ENCODE measurements at regions not wholly inside any gene's neighbourhood (a gene's known extent, or its start where the extent isn't known, plus 50 kb on each side); places are given as distances from the start of the nearest gene placed in this dataset.

DNA sequence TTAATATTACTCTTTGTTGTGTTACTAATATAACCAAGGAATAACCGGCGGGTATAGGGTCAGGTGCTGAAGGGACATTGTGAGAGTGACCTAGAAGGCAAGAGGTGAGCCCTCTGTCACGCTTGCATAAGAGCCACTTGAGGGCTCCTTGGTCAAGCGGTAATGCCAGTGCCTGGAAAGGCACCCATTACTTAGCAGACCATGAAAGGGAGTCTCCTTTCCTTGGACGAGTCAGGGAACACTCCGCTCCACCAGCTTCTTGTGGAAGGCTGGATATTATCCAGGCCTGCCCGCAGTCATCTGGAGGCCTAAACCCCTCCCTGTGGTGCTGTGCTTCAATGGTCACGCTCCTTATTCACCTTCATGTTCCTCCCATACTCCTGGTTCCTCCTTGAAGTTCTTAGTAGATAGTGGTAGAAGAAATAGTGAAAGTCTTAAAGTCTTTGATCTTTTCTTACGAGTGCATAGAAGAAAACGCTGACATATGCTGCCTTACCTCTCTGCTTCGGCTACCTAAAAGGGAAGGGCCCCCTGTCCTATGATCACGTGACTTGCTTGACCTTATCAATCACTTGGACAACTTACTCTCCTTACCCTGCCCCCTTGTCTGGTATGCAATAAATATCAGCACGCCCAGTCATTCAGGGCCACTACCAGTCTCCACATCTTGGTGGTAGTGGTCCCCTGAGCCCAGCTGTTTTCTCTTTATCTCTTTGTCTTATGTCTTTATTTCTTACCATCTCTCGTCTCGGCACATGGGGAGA is 59.6 kb upstream of the DMRTB1 start:
- DNase-seq, result peak; percentile 16

DNA sequence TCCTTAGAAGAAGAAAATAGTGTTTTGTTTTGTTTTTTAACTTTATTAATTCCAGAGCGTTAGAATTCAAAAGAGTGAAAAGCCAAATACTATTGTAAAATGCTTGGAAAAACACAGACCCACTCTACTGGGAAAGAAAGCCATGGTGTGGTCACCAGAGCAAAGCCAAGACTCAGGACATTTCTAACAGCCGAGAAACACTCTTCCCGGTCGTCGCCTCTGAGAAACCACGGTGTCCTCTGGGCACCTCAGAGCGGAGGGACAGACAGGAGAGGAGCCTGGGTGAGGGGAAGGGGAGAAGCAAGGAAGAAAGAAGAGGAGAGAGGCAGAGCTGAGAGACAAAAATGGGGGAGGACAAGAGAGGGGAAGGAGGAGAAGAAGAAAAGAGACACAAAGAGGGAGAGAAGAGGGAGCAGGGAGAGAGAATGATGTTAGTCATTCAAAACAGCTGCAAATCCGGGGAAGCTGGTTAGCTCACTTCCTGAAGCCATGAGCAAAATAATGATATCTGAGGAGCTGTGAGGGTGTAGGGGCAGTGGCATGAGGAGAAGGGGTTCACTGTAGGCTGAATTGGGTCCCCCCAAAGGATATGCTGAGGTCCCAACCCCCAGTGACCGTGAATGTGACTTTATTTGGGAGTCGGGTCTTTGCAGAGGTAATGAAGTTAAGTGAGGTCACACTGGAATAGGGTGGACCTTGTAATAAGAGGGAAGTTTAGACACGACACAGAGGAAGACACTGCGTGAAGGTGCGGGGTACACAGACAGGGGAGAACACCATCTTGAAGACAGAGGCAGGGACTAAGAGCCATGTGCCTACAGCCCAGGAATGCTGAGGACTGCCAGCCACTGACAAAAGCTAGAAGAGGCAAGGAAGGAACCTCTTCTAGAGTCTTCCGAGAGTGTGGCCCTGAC is 58.2 kb upstream of the DMRTB1 start:
- no peak for DNase-seq

DNA sequence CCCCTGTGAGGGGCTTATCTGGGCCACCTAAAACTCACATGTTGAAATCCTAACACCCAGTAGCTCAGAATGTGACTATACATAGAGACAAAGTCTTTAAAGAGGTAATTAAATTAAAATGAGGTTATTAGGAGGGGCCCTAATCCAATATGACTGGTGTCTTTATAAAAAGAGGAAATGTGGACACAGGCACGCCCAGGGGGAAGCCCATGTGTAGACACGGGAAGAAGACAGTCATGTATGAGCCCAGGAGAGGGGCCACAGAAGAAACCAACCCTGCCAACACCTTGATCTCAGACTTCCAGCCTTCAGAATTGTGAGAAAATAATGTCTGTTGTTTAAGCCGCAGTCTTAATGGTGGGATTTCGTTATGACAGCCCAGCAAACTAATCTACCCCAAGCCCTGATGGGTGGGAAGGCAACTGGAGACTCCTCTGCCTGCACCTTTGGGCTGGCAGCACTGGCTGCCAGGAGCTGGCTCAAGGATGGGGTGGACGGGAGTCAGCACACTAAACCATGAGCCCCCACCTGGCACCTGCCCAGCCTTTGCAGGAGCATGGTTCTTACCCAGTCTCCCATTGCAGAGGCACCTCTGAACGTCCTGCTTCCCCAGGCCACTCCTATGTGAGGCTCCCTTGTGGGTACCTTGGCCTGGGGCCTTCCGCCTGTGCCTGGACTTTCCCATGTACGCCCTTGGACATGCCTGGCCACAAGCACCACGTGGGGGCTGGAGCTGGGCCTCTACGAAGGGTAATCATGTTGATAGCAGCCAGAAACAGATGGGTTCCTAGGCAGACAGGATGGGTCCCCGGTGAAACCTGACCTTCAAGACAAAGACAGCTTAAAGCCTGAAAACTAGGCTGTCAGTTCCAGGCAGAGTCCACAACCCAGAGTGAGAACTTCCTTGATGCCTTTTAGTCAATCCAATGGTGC is 57.1 kb upstream of the DMRTB1 start:
- no peak for DNase-seq

DNA sequence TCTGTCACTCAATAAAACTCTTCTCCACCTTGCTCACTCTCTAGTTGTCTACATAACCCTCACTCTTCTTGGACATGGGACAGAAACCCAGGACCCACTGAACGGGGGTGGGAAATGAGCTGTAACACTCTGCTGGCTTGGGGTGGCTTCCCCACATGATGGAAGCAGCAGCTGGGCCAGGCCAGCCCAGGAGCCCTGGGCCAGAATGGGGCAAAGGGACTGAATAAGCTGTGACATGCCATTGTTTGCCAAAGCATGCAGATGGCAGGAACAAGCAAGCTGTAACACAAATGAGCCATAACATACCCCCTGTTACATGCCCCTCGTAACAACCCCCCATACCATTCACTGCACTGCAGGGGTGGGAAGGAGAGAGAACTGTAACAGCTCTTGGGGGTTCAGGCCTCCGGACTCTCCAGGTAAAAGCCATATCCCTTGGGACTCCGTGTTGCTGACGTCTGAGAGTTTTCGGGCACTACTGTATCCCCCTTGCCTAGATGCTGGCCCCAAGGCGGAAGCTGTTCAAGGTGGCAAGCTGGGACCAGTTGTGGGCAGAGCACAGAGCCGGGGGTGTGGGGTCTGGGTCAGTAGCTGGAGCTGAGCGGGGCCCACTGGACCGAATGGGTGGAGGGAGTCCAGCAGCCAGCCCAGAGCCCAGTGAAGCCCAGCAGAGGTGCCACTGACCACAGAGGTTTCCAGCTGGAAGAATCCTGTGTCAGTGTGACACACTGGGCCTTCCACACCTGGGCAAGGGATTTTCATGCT is 56.1 kb upstream of the DMRTB1 start:
- no peak for DNase-seq

DNA sequence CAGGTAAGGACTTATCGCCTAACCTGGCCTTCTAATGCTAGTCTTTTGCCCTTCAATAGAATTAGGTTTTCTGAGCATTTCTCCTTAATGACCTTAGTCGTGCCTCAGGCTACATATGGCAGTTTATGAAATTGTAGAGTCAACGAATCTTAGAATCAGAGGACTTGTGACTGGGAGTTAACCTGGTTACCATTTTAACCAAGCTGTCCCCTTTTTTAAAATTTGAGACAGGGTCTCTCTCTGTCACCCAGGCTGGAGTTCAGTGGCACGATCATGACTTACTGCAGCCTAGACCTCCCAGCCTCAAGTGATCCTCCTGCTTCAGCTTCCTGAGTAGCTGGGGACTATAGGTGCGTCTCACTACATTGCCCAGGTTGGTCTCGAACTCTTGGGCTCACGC is 53.5 kb upstream of the DMRTB1 start:
- no peak for DNase-seq

DNA sequence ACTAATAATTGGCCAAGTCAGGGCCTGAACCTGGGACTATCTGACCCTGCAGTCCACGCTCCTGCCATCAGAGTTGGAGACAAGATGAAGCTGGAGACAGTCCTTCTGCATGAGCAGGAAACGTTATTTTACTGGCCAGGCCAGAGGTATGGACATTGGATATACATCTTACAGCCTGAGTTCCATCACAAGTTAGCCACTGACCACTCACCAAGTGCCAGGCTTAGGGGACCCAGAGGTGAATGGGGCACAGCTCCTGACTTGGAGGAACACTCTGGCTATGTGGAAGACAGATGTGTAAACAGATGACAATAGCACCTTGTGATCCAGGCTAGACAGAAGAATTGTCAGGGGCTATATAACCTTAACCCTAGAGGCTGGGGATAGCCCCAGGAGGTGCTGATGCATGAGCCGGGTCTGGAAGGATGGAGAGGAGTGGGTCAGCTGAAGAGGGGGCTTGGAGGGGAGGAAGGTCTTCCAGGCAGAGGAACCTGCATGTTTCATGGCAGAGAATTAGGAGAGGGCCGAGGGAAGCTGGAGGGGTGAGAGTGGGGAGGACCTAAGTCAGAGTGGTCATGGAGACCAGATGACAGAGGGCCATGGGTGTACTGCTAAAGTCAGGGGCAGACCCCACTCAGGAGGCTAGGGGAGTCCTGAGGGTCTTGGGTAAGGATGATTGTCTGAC is 52.5 kb upstream of the DMRTB1 start:
- DNase-seq, result no peak

DNA sequence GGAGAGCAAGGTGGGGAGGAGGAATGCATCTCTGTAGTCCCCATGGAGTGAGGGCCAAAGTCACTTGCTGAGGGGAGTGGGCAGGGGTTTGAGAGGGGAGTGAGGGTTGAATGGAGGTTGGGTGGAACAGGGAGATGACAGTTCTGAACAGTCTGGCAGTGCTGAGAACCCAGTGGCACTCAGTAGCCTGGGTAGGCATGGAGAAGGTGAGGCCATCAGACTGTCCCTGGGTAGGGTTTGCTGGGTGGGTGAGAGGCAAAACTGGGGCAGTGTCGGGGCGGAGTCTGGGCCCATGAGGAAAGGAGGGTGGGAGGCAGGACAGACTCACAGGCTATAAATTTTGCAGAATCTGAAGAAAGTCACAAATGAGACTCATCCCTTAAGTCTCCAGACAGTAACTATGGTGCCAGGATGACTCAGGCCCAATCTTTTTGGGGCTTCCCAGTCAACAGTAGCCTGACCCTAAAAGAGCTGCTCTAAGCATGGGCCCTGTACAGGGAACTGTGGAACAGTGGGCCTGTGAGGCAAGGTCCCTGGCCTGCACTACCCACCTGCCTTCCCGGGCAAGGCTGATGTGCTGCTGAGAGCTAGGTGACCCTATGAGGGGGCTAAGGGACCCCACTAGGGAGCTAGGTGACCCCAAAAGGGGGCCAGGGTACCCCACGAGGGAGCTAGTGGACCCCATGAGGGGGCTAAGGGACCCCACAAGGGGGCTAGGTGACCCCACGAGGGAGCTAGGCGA is 51.0 kb upstream of the DMRTB1 start:
- no peak for DNase-seq

DNA sequence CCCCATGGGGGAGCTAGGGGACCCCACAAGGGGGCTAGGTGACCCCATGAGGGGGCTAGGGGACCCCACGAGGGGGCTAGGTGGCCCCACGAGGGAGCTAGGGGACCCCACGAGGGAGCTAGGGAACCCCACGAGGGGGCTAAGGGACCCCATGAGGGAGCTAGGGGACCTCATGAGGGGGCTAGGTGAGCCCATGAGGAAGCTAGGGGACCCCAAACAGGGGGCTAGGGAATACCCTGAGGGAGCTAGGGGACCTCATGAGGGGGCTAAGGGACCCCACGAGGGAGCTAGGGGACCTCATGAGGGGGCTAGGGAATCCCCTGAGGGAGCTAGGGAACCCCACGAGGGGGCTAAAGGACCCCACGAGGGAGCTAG is 50.5 kb upstream of the DMRTB1 start:
- DNase-seq, result no peak

DNA sequence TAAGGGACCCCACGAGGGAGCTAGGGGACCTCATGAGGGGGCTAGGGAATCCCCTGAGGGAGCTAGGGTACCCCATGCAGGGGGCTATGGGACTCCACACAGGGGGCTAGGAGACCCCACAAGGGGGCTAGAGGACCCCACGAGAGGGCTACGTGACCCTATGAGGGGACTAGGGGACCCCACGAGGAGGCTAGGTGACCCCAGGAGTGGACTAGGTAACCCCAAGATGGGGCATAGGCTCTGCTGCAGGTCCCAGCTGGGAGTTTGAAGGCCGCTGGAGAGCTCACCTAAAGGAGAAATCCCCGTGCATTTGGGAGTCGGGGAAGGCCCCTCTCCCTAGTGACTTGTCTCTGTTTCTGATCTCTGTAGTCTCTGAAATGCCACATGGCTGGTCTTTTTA is 50.0 kb upstream of the DMRTB1 start:
- DNase-seq, result no peak

Data from activated CD4-positive, CD25-positive, alpha-beta regulatory T cell treated with anti-CD3 and anti-CD28 coated beads, Interleukin-2, amount 50 U/mL, for 72 hours (primary cell).